HL-60 (cell line): ENCODE measurements at regions not wholly inside any gene's neighbourhood (a gene's known extent, or its start where the extent isn't known, plus 50 kb on each side); places are given as distances from the start of the nearest gene placed in this dataset.

Experiments
- GABPA ChIP-seq: IDR thresholded peaks from 2 replicates; pipeline ENCODE4 v1.6.1; 2012; ENCODE audit warnings: low read depth
- POLR2AphosphoS5 ChIP-seq: IDR thresholded peaks from 2 replicates; pipeline ENCODE4 v1.6.1; 2012; ENCODE audit warnings: low read depth
- TF ChIP-seq, protein P1 (sequence below): IDR thresholded peaks from 2 replicates; pipeline ENCODE4 v1.6.1; 2012; ENCODE audit warnings: low read depth; ENCODE audit not compliant: insufficient replicate concordance
- TF ChIP-seq, protein P2 (sequence below): IDR thresholded peaks from one replicate; pipeline ENCODE4 v1.5.1; 2011; ENCODE audit warnings: low read length, control low read depth, inconsistent platforms; ENCODE audit not compliant: insufficient read depth

- TF ChIP-seq, protein P1, sequence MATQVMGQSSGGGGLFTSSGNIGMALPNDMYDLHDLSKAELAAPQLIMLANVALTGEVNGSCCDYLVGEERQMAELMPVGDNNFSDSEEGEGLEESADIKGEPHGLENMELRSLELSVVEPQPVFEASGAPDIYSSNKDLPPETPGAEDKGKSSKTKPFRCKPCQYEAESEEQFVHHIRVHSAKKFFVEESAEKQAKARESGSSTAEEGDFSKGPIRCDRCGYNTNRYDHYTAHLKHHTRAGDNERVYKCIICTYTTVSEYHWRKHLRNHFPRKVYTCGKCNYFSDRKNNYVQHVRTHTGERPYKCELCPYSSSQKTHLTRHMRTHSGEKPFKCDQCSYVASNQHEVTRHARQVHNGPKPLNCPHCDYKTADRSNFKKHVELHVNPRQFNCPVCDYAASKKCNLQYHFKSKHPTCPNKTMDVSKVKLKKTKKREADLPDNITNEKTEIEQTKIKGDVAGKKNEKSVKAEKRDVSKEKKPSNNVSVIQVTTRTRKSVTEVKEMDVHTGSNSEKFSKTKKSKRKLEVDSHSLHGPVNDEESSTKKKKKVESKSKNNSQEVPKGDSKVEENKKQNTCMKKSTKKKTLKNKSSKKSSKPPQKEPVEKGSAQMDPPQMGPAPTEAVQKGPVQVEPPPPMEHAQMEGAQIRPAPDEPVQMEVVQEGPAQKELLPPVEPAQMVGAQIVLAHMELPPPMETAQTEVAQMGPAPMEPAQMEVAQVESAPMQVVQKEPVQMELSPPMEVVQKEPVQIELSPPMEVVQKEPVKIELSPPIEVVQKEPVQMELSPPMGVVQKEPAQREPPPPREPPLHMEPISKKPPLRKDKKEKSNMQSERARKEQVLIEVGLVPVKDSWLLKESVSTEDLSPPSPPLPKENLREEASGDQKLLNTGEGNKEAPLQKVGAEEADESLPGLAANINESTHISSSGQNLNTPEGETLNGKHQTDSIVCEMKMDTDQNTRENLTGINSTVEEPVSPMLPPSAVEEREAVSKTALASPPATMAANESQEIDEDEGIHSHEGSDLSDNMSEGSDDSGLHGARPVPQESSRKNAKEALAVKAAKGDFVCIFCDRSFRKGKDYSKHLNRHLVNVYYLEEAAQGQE = no peak
- TF ChIP-seq, protein P2, sequence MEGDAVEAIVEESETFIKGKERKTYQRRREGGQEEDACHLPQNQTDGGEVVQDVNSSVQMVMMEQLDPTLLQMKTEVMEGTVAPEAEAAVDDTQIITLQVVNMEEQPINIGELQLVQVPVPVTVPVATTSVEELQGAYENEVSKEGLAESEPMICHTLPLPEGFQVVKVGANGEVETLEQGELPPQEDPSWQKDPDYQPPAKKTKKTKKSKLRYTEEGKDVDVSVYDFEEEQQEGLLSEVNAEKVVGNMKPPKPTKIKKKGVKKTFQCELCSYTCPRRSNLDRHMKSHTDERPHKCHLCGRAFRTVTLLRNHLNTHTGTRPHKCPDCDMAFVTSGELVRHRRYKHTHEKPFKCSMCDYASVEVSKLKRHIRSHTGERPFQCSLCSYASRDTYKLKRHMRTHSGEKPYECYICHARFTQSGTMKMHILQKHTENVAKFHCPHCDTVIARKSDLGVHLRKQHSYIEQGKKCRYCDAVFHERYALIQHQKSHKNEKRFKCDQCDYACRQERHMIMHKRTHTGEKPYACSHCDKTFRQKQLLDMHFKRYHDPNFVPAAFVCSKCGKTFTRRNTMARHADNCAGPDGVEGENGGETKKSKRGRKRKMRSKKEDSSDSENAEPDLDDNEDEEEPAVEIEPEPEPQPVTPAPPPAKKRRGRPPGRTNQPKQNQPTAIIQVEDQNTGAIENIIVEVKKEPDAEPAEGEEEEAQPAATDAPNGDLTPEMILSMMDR = no peak
- TF ChIP-seq POLR2AphosphoS5 (no peak), GABPA (no peak)
Measured at GRCh38 chr6:11328613-11329247, 96.3 kb upstream of the NEDD9 start.
